Mucosa of descending colon (tissue), 3 donors: ENCODE measurements at regions not wholly inside any gene's neighbourhood (a gene's known extent, or its start where the extent isn't known, plus 50 kb on each side); places are given as distances from the start of the nearest gene placed in this dataset.

Experiments
- ATAC-seq: fragments of 200-7000 bp; cut with Tn5 transposase; one replicate; pipeline ENCODE4 v1.9.1; 2020; ENCODE audit warnings: mild to moderate bottlenecking, moderate library complexity
- DNase-seq, 3 donors: peaks; one replicate each; pipeline ENCODE4 v3.0.0-alpha.2; 2020
- H3K36me3 ChIP-seq: fragments of 200-600 bp; one replicate; pipeline ENCODE4 v1.8.0; 2021; ENCODE audit warnings: low read depth, mild to moderate bottlenecking
- H3K4me1 ChIP-seq: fragments of 200-600 bp; one replicate; pipeline ENCODE4 v1.8.0; 2021; ENCODE audit warnings: low read depth, mild to moderate bottlenecking
- H3K4me3 ChIP-seq: fragments of 200-600 bp; one replicate; pipeline ENCODE4 v1.8.0; 2021; ENCODE audit warnings: mild to moderate bottlenecking
- H3K9me3 ChIP-seq: fragments of 200-600 bp; one replicate; pipeline ENCODE4 v1.8.0; 2021; ENCODE audit warnings: mild to moderate bottlenecking
- CTCF ChIP-seq: fragments of 200-600 bp; IDR thresholded peaks from one replicate; pipeline ENCODE4 v1.8.0; 2022; ENCODE audit warnings: antibody characterized with exemption, mild to moderate bottlenecking
- intact Hi-C, 2 donors: fragments of 100-400 bp; cut with DNase I in 1 of 2; cut with micrococcal nuclease in 1 of 2; formaldehyde crosslinking; loops; one replicate each; pipeline versions ENCODE4 v1.11.0 to v1.11.1; 2022; cut with DNase I, micrococcal nuclease
- donor health status: DM: no; HTN: no; CAD: no; lungs with moderate emphysema.
- donor health status: DM: no; HTN: no; CAD: no.
- donor health status: DM: no; HTN: yes; CAD: no.

DNA sequence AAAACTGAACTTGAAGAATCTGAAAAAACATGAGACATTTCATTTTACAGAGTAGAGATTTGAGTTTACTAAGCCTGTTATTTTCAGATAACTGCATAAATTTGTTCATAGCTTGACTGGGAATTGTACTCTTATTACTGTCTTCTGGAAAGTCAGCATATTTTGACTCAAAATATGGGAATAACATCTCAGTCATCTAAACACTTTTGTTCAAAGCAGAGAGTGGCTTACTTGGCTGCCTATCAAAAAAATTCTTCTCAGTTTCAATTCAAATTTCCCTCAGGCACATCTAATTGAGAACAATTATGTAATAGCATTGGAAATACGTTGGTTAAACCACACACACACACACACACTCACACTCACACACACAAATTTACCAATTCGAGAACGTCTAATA is 384.6 kb downstream of the ARL4A start:
- Histone ChIP-seq H3K4me3 (no peak overlapping the region), H3K9me3 (no peaks in the 10 kb centered on the region), H3K4me1 (no peaks in the 10 kb centered on the region), H3K36me3 (no peaks in the 10 kb centered on the region)
- ATAC-seq: no peak
- TF ChIP-seq CTCF: no peak
- DNase-seq: no peak
- intact Hi-C loops: no loop called here

DNA sequence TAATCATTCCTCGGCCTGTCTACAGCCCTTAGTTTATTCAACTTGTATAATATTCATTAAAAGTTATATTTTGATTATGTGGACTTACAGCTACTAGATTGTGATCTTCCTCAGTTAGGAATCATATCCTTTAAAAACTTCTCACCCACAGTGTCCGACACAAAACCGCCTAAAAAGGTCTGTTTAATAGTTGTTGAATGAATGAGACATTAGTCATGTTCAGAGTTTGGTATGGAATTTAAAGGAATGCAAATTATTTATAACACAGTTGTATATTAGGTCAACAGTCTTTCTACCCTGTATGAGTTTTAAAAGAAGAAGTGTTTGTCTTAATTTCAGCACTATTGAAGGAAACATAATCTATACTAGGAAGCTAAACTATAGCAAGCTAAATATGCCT is 390.0 kb downstream of the ARL4A start:
- H3K36me3 ChIP-seq: no peaks in the 10 kb centered on the region
- H3K9me3 ChIP-seq: no peaks in the 10 kb centered on the region
- ATAC-seq: no peak
- H3K4me3 ChIP-seq: no peak overlapping the region
- no peak for DNase-seq
- H3K4me1 ChIP-seq: no peaks in the 10 kb centered on the region
- intact Hi-C loops: no loop called here
- no peak for TF ChIP-seq CTCF

- TF ChIP-seq CTCF: no peak
- no peak for DNase-seq
- Histone ChIP-seq H3K36me3 (no peaks in the 10 kb centered on the region), H3K4me3 (no peak overlapping the region), H3K9me3 (no peaks in the 10 kb centered on the region), H3K4me1 (no peaks in the 10 kb centered on the region)
- intact Hi-C loops: no loop called here
- ATAC-seq: no peak
These were observed 390.7 kb downstream of the ARL4A start for GRCh38 chr7:13078105-13078504.

- DNase-seq: no peak
- Histone ChIP-seq H3K4me1 (no peaks in the 10 kb centered on the region), H3K9me3 (no peaks in the 10 kb centered on the region), H3K4me3 (no peak overlapping the region), H3K36me3 (no peaks in the 10 kb centered on the region)
- intact Hi-C loops: no loop called here
- TF ChIP-seq CTCF: no peak
- ATAC-seq: no peak
These were observed 403.5 kb downstream of the ARL4A start for GRCh38 chr7:13090959-13091358.

- intact Hi-C loops: no loop called here
- no peaks in the 10 kb centered on the region for H3K9me3 ChIP-seq
- ATAC-seq (no peak), DNase-seq (no peak)
- H3K4me1 ChIP-seq: no peaks in the 10 kb centered on the region
- TF ChIP-seq CTCF: no peak
- H3K36me3 ChIP-seq: no peaks in the 10 kb centered on the region
- no peak overlapping the region for H3K4me3 ChIP-seq
These were observed 404.7 kb downstream of the ARL4A start for GRCh38 chr7:13091974-13092707.

- Histone ChIP-seq H3K4me3 (no peak overlapping the region), H3K36me3 (no peaks in the 10 kb centered on the region), H3K4me1 (no peaks in the 10 kb centered on the region), H3K9me3 (no peaks in the 10 kb centered on the region)
- intact Hi-C loops: no loop called here
- ATAC-seq (no peak), DNase-seq (no peak)
- TF ChIP-seq CTCF: no peak
These were observed 405.2 kb downstream of the ARL4A start for GRCh38 chr7:13092708-13093005.
